Islet of Langerhans (tissue), 1 donor: ENCODE measurements at regions not wholly inside any gene's neighbourhood (a gene's known extent, or its start where the extent isn't known, plus 50 kb on each side); places are given as distances from the start of the nearest gene placed in this dataset.
"Not testable (repeated sequence)": the region's sequence is repeated elsewhere in the genome, so short reads cannot be mapped to it uniquely, and the experiment has no call there.

Experiments used
- FAIRE-seq: peaks from one replicate; lab custom pipeline; 2011; peaks lifted over from hg19 to GRCh38; lab: Jason Lieb, UNC

DNA sequence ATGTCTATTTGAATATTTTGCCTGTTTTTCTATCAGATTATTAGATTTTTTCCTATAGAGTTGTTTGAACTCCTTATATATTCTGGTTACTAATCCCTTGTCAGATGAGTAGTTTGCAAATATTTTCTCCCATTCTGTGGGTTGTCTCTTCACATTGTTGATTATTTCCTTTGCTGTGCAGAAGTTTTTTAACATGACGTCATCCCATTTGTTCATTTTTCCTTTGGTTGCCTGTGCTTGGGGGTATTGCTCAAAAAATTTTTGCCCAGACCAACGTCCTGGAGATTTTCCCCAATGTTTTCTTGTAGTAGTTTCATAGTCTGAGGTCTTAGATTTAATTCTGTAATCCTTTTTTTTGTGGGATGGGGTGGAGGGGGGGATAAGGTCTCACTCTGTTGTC, 168.7 kb upstream of the NFIA start:
- not testable (repeated sequence) for FAIRE-seq

GRCh38 chr1:60913039-60913438, 169.3 kb upstream of the NFIA start:
- FAIRE-seq, result no peak

GRCh38 chr1:60911966-60912697, 170.2 kb upstream of the NFIA start:
- FAIRE-seq, result no peak

DNA sequence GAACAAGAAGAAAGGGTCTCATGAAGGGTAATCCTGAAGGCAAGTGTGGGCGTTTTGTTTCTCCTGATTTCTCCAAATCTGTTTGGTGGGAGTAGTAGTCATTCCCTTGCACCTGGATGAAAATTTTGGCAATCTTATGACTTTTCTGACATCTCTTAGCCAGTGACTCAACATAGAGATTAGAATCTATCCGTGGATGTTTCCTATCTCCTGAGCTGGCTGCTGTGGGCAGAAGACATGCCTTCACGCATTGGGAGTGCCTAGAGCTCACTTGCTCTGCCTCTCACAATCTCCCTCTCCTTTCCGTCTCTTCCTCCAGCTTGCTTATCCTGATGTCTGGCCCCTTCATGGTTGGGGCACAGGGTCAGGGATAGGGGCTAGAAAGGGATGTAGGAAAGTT, 174.2 kb upstream of the NFIA start:
- FAIRE-seq, result no peak

GRCh38 chr1:60906526-60906925, 175.8 kb upstream of the NFIA start:
- no peak for FAIRE-seq

- FAIRE-seq, result no peak
Observed at GRCh38 chr1:60906039-60906438, 176.3 kb upstream of the NFIA start.

DNA sequence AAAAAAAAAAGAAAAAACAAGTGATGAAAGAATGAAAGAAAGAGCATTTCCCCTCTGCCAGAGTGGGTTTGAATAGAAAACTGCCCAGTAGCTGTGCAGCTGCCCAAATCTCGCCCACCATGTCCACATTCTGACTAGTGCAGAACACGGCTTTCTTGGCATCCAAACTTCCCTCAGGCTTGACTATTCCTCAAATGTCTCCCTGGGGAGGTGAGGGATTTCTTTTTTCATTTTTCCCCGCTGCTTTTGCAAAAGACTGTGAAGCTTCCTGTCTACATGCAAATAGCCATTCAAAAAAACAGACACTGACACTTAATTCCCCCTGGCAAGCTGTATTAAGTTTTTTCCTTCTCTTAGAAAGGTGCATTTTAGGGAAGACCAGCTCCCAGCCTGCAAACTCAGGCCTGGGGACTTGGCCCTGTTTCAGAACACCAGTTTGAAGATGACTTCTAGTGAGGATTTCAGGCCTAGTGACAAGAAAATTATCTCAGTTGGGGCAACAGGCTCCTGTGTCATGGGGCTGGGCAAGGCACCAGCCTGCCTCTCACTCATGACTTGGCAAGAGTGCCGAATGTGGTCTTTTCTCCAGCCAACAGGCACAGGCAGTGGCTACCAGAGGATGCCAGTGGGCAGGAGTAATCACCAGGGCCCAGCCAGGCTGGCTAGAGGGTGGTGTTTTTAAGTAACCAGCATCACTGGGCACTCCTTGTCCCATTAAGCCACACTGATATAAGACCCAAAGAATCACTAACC, 178.1 kb upstream of the NFIA start:
- no peak for FAIRE-seq

DNA sequence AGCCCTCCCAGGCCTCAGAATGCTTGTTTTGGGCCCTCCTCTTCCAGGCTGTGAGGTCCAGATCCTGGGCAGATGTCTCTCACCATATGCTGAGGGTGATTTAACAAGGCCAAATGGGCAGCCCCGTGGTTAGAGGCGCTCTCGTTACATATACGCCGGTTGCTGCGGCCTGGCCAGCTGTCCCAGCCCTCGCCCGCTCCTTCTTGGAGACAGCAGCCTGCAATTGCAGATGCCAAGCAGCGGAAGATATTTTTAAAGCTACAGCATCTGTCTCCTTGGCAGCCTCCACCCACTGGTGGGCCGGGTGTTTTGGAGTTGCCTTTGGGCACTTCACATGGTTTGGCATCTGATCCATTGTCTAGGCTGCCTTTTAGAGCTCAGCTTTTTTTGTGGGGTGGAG, 178.8 kb upstream of the NFIA start:
- no peak for FAIRE-seq

DNA sequence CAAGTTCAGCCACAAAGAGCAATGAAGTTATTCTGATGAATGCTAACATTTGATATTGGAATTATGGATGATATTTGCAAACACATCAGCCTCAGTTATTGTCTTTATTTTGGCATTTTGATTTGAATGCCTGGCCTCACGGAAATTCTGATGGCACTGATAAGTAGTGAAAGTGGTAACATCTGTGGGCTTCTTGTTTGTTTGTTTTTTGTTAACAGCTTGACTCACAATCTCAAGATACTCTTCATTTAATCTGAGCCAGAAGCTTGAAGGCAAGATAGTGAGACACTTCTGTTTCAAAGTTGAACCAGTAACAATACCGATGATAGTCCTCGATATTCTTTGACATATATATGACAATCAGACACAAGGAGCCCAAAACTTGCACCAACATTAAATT, 182.9 kb upstream of the NFIA start:
- no peak for FAIRE-seq

DNA sequence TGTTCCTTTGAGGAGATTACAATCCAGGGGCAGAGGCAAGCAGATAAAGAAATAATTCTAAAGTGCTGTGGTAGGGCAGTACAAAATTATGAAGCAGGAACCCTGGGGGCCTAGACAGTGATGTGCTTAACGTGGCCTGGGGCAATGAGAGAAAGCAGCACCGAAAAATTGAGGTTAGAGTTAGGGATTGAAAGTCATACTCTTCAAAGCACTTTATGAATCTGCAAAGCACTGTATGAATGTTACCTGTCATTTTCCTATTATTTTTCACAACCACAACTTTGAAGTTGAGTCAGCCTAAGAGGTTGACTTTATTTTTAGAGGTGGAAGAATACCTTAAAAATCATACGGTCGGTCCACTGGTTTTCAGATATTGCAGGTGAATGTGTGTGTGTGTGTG, 183.4 kb upstream of the NFIA start:
- no peak for FAIRE-seq

GRCh38 chr1:60898413-60898812, 183.9 kb upstream of the NFIA start:
- FAIRE-seq, result no peak

DNA sequence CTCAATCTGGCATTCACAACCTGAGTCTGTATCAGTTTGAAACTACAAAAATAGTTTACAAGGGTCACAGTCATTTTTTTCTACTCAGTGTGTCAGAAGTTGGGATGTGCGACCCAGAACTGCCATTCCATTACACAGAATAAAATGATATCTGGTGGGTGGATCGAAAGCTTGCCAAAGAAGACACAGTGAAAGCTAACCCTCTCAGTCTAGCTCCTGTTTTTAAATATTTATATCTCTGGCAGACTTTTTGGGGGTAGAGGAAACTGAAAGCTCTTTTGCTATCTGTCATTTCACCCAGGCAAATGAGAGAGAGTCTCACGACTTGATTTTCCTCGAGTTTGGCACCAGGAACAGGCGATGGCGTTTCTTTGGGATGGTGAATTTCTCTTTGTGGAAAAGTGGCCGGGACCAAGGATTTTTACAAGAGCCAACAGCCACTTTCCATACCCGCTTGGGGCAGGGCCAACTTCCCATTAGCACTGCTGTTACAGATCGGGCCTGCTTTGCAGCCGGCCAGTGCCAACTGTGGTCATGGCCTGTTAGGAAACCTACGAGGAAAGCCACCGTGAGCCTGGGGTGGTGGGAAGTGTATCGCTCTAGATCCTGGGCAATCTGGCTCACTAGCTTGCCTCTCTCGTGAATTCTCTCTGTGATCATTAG, 185.5 kb upstream of the NFIA start:
- no peak for FAIRE-seq

GRCh38 chr1:60895701-60896100, 186.7 kb upstream of the NFIA start:
- FAIRE-seq, result no peak

DNA sequence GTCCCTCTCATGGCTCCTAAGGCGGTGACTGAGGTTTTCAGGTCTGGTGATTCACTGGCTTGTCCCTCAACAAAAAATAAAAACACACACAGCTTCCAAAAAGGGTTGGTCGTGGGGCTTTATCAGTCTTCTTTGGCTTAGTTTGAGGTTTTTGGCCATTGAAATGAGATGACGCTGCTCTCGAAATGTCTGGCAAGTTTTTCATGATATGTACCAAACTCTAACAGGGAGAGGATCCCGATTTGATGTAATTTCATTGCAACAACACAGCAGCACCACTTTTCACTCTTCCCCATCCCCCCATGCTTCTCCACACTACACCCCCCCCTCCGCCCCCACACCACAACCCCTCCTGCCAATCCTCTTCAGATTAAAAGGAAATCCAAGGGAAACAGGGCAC, 187.1 kb upstream of the NFIA start:
- FAIRE-seq, result no peak

- FAIRE-seq, result no peak
Observed at GRCh38 chr1:60894741-60895140, 187.6 kb upstream of the NFIA start.

GRCh38 chr1:60894130-60894529, 188.2 kb upstream of the NFIA start:
- no peak for FAIRE-seq

GRCh38 chr1:60893136-60893930, 189.0 kb upstream of the NFIA start:
- no peak for FAIRE-seq

DNA sequence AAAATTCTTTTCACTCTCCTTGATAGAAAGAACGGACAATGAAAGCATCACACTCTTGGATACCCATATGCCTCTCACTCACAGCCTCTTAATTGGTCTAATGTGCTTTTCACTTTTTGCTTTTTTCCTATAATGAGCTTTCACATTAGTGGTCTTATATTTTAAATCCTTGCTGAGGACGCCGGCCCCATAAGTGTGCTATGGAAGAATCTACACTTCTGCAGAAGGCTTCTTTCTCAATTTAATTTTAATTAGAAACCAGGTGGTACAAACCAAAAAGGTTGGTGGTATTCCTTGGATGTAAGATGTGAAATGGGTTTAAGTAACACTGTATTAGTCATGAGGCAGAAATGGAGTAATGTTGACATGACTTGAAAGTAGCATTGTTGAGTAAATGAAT, 190.6 kb upstream of the NFIA start:
- no peak for FAIRE-seq

- FAIRE-seq, result no peak
Observed at GRCh38 chr1:60891281-60891680, 191.1 kb upstream of the NFIA start.

DNA sequence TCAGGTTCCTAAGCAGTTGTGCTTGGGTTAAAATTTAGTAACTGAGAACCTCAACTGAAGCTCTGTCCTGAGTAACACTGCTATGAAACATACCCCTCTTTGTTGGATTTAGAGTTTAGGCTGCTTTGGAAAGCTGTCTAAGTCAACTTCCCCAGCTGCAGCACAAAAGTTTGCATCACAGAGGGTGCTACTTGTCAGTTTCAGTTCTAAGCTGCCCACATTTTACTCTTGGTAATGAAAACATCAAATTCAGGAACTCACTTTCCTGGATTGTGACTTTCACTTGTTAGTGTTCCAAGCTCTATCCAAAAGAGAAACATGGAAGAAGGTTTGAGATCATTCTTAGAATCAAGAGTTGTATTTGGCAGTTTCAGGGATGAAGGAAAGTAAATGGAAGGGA, 191.7 kb upstream of the NFIA start:
- no peak for FAIRE-seq

DNA sequence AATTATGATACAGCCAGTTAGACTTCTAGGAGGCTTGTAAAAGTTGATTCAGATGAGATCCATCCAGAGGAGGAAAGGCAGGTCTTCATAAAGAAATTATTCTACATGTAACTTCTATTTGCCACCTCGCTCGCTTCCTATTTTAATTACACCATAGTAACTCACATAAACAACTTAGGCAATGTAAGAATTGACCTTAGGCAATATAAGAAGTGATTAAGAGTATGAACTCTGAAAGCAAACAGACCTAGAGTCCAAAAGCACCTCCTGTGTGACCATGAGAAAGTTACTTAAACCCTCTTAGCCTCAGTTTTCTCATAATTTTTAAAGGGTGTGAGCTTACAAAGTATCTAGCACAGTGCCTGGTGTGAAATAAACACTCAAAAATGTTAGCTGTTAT, 192.7 kb upstream of the NFIA start:
- FAIRE-seq, result no peak

GRCh38 chr1:60888126-60888525, 194.2 kb upstream of the NFIA start:
- FAIRE-seq, result no peak
